ENCODE measurements at regions not wholly inside any gene's neighbourhood (a gene's known extent, or its start where the extent isn't known, plus 50 kb on each side); places are given as distances from the start of the nearest gene placed in this dataset.

DNA sequence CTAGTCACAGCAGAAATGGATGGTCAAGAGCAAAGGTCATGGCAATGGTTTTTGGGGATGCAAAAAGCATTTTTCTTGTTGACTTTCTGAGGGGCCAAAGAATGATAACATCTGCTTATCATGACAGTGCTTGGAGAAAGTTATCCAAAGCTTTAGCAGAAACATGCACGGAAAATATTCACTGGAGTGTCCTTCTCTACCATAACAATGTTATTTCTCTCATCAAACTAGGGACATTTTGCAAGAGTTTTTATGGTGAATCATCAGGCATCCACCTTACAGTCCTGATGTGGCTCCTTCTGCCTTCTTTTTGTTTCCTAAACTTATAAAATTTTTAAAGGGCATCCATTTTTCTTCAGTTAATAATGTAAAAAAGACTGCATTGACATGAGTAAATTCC is 302.3 kb downstream of the HIVEP2 start:
- H3K4me3 ChIP-seq: no peak overlapping the region
- no peaks in the 10 kb centered on the region for H3K27me3 ChIP-seq (replicated peaks; ENCODE audit: insufficient read depth)
- TF ChIP-seq POLR2AphosphoS5 (IDR thresholded peaks at IDR 0.05): no peak
- TF ChIP-seq, protein P1, sequence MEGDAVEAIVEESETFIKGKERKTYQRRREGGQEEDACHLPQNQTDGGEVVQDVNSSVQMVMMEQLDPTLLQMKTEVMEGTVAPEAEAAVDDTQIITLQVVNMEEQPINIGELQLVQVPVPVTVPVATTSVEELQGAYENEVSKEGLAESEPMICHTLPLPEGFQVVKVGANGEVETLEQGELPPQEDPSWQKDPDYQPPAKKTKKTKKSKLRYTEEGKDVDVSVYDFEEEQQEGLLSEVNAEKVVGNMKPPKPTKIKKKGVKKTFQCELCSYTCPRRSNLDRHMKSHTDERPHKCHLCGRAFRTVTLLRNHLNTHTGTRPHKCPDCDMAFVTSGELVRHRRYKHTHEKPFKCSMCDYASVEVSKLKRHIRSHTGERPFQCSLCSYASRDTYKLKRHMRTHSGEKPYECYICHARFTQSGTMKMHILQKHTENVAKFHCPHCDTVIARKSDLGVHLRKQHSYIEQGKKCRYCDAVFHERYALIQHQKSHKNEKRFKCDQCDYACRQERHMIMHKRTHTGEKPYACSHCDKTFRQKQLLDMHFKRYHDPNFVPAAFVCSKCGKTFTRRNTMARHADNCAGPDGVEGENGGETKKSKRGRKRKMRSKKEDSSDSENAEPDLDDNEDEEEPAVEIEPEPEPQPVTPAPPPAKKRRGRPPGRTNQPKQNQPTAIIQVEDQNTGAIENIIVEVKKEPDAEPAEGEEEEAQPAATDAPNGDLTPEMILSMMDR (IDR thresholded peaks at IDR 0.05): no peak
- no peak for TF ChIP-seq POLR2A (IDR thresholded peaks at IDR 0.05)
- no peak for DNase-seq (ENCODE audit: low spot score)
- H3K4me1 ChIP-seq (replicated peaks): no peaks in the 10 kb centered on the region
- 73% methylated on average over 1 of the region's 1 CpG for WGBS
- H3K27ac ChIP-seq: no peak overlapping the region
- H3K36me3 ChIP-seq: no peaks in the 10 kb centered on the region
- H3K9me3 ChIP-seq: no peaks in the 10 kb centered on the region
- intact Hi-C loops (cut with DNase I): no loop called here

DNA sequence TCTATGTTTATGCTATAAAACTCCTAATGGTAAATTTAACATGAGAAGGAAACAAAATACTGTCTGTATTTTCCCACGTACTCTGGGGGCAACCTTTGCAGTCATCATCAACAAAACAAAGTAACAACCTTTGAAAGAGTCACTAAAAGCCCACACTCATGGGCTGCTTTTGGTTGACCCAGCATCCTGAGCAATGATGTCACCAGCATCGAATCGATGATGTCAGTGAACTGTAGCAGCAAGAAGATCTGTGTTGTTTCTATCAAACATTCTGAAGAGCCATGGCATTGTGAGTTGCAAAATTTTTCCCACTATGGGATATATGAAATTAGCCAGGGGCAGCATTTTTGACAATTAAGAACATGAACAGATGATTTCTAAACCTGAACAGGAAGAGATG is 300.1 kb downstream of the HIVEP2 start:
- intact Hi-C loops (cut with DNase I): no loop called here
- no peak for TF ChIP-seq POLR2AphosphoS5 (IDR thresholded peaks at IDR 0.05)
- no peak for TF ChIP-seq POLR2A (IDR thresholded peaks at IDR 0.05)
- TF ChIP-seq, protein P1 (IDR thresholded peaks at IDR 0.05): no peak
- Histone ChIP-seq H3K27ac (no peak overlapping the region), H3K4me1 (replicated peaks) (no peaks in the 10 kb centered on the region), H3K9me3 (no peaks in the 10 kb centered on the region), H3K27me3 (replicated peaks; ENCODE audit: insufficient read depth) (no peaks in the 10 kb centered on the region), H3K36me3 (no peaks in the 10 kb centered on the region), H3K4me3 (no peak overlapping the region)
- WGBS: 92% methylated on average over 3 of the region's 3 CpGs
- DNase-seq (ENCODE audit: low spot score): no peak

DNA sequence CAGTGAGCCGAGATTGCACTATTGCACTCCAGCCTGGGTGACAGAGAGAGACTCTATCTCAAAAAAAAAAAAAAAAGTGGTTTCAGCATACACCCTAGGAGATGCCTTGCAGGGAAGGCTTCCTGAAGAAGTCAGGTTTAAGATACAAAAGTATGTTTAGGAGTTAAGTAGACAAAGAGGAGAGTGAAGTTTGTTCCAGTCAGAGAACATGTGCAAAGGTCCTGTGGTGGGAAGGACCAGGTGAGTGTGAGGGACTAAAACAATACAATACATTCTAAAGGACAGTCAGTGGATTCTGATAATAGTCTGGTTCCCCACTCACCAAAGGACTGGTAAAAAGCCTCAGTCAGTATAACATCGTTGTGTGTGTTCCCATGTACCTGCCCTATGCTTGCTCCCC is 299.3 kb downstream of the HIVEP2 start:
- Histone ChIP-seq H3K36me3 (no peaks in the 10 kb centered on the region), H3K27ac (no peak overlapping the region), H3K4me3 (no peak overlapping the region), H3K9me3 (no peaks in the 10 kb centered on the region), H3K4me1 (replicated peaks) (no peaks in the 10 kb centered on the region), H3K27me3 (replicated peaks; ENCODE audit: insufficient read depth) (no peaks in the 10 kb centered on the region)
- no peak for DNase-seq (ENCODE audit: low spot score)
- intact Hi-C loops (cut with DNase I): no loop called here
- TF ChIP-seq POLR2A (IDR thresholded peaks at IDR 0.05): no peak
- TF ChIP-seq, protein P1 (IDR thresholded peaks at IDR 0.05): no peak
- TF ChIP-seq POLR2AphosphoS5 (IDR thresholded peaks at IDR 0.05): no peak
- WGBS: 100% methylated on average over 2 of the region's 2 CpGs

DNA sequence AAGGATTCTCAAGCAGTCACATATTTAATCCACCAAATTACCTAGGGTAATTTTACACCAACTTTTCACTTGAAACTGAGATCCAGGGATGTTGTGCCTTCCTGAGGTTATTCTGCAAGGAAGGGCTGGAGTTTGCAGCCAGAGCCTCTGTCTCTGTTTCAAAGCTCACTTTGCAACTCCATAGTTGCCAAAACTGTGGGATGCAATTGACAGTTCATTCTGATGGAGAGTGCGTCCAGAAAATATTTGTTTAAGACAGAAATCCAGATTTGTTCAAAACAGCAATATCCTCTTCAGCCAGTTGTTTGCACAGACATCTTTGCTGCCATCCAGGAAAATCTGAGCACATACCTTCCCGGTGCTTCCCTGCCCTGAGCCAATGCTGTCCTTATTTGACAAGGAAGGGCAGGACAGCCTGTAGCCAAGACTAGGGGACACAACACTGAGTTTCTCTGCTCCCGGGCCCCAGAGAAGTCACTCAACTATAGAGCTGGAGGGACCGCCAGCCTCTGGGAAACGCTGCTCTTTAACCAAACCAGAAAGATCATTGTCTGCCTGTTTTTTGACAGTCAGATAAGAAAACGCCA is 297.4 kb downstream of the HIVEP2 start:
- Histone ChIP-seq H3K4me1 (replicated peaks) (no peaks in the 10 kb centered on the region), H3K4me3 (no peak overlapping the region), H3K27me3 (replicated peaks; ENCODE audit: insufficient read depth) (no peaks in the 10 kb centered on the region), H3K36me3 (no peaks in the 10 kb centered on the region), H3K27ac (no peak overlapping the region), H3K9me3 (no peaks in the 10 kb centered on the region)
- DNase-seq (ENCODE audit: low spot score): no peak
- no peak for TF ChIP-seq POLR2A (IDR thresholded peaks at IDR 0.05)
- TF ChIP-seq, protein P1 (IDR thresholded peaks at IDR 0.05): no peak
- no peak for TF ChIP-seq POLR2AphosphoS5 (IDR thresholded peaks at IDR 0.05)
- WGBS: 18% methylated on average over 6 of the region's 6 CpGs
- intact Hi-C loops (cut with DNase I): no loop called here

DNA sequence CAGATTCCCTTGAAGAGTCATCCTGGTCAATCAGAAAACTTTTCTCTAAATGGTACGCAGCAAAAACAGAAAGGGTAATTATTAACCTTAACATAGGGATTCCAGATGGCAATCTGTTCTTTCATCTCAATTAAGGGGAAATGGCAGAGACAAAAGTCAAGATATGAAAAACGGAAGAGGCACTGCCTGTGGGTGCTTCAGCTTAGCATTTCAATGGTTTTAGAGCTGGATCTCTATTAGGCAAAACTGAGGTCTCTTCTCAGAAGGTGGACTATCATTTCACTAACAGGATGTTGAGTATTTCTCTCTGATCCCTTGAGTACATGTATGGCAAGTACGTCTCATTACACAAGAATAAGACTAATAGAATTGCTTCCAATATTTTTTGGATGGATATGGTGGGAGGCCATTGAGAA is 296.9 kb downstream of the HIVEP2 start:
- Histone ChIP-seq H3K9me3 (no peaks in the 10 kb centered on the region), H3K4me3 (no peak overlapping the region), H3K4me1 (replicated peaks) (no peaks in the 10 kb centered on the region), H3K27ac (no peak overlapping the region), H3K27me3 (replicated peaks; ENCODE audit: insufficient read depth) (no peaks in the 10 kb centered on the region), H3K36me3 (no peaks in the 10 kb centered on the region)
- no peak for TF ChIP-seq POLR2A (IDR thresholded peaks at IDR 0.05)
- no peak for TF ChIP-seq POLR2AphosphoS5 (IDR thresholded peaks at IDR 0.05)
- TF ChIP-seq, protein P1 (IDR thresholded peaks at IDR 0.05): no peak
- 32% methylated on average over 3 of the region's 3 CpGs for WGBS
- intact Hi-C loops (cut with DNase I): no loop called here
- DNase-seq (ENCODE audit: low spot score): no peak
